Coronary artery (tissue), 2 donors: ENCODE measurements at regions not wholly inside any gene's neighbourhood (a gene's known extent, or its start where the extent isn't known, plus 50 kb on each side); places are given as distances from the start of the nearest gene placed in this dataset.

Source experiments
- DNase-seq: peaks from one replicate; pipeline ENCODE4 v3.0.0-alpha.2; 2017; ENCODE audit warnings: low spot score
- H3K27ac ChIP-seq, 2 donors: fragments of 200-600 bp; sonication (generic); one replicate each; pipeline ENCODE4 v1.5.1; 2016 to 2019
- H3K4me3 ChIP-seq: fragments of 200-600 bp; sonication (generic); 2 replicates; pipeline ENCODE4 v1.5.1; 2016; ENCODE audit warnings: mild to moderate bottlenecking, moderate library complexity
- CTCF ChIP-seq: fragments of 200-600 bp; sonication (generic); IDR thresholded peaks from one replicate; pipeline ENCODE4 v1.5.1; 2019; ENCODE audit warnings: antibody characterized with exemption

- no peak overlapping the region for H3K4me3 ChIP-seq
- DNase-seq, result no peak
- TF ChIP-seq CTCF, result no peak
- H3K27ac ChIP-seq, result no peak overlapping the region
These were observed 329.8 kb upstream of the FOXG1 start for GRCh38 chr14:28436821-28437220.

- DNase-seq, result no peak
- no peak overlapping the region for H3K4me3 ChIP-seq
- no peak for TF ChIP-seq CTCF
- H3K27ac ChIP-seq, result no peak overlapping the region
These were observed 305.2 kb upstream of the FOXG1 start for GRCh38 chr14:28461389-28461788.

GRCh38 chr14:28467611-28468010, 299.0 kb upstream of the FOXG1 start:
- no peak overlapping the region for H3K27ac ChIP-seq
- no peak for DNase-seq
- TF ChIP-seq CTCF, result no peak
- H3K4me3 ChIP-seq, result no peak overlapping the region

GRCh38 chr14:28468191-28469151, 298.1 kb upstream of the FOXG1 start:
- TF ChIP-seq CTCF, result no peak
- H3K27ac ChIP-seq, result no peak overlapping the region
- no peak overlapping the region for H3K4me3 ChIP-seq
- no peak for DNase-seq

- Histone ChIP-seq H3K4me3 (no peak overlapping the region), H3K27ac (no peak overlapping the region)
- no peak for DNase-seq
- no peak for TF ChIP-seq CTCF
These were observed 284.1 kb upstream of the FOXG1 start for GRCh38 chr14:28482251-28483040.

GRCh38 chr14:28483506-28483905, 283.1 kb upstream of the FOXG1 start:
- TF ChIP-seq CTCF, result no peak
- Histone ChIP-seq H3K4me3 (no peak overlapping the region), H3K27ac (no peak overlapping the region)
- no peak for DNase-seq
